DOHH2 (cell line): ENCODE measurements at regions not wholly inside any gene's neighbourhood (a gene's known extent, or its start where the extent isn't known, plus 50 kb on each side); places are given as distances from the start of the nearest gene placed in this dataset.
A peak's percentile ranks its signal among the peaks of the same experiment; 100 is the strongest.

Experiments
- H3F3A ChIP-seq: fragments of 200-600 bp; sonication (generic), shearing (Covaris generic); 2 replicates; pipeline ENCODE4 v1.6.0; 2016; ENCODE audit warnings: antibody characterized with exemption, mild to moderate bottlenecking; ENCODE audit not compliant: control insufficient read depth, insufficient read depth
- H3K27ac ChIP-seq: fragments of 200-600 bp; sonication (generic); 2 replicates; pipeline ENCODE4 v1.5.1; 2014; ENCODE audit warnings: low read depth, mild to moderate bottlenecking, low read length, moderate library complexity
- H3K27me3 ChIP-seq: fragments of 200-600 bp; sonication (generic); 2 replicates; pipeline ENCODE4 v1.6.1; 2014; ENCODE audit warnings: mild to moderate bottlenecking, low read length, mixed read lengths; ENCODE audit not compliant: control insufficient read depth
- H3K36me3 ChIP-seq: fragments of 200-600 bp; sonication (generic); 2 replicates; pipeline ENCODE4 v1.6.1; 2014; ENCODE audit warnings: mild to moderate bottlenecking, low read length, moderate library complexity, mixed read lengths; ENCODE audit not compliant: control insufficient read depth
- H3K4me1 ChIP-seq: fragments of 200-600 bp; sonication (generic); 2 replicates; pipeline ENCODE4 v1.6.1; 2014; ENCODE audit warnings: mild to moderate bottlenecking, low read length, mixed read lengths; ENCODE audit not compliant: control insufficient read depth
- H3K4me2 ChIP-seq: fragments of 200-600 bp; sonication (generic); 2 replicates; pipeline ENCODE4 v1.6.0; 2014; ENCODE audit warnings: mild to moderate bottlenecking, low read length, moderate library complexity
- H3K4me3 ChIP-seq: fragments of 200-600 bp; sonication (generic); 2 replicates; pipeline ENCODE4 v1.5.1; 2014; ENCODE audit warnings: mild to moderate bottlenecking, low read length, mixed read lengths
- H3K79me2 ChIP-seq: fragments of 200-600 bp; sonication (generic); 2 replicates; pipeline ENCODE4 v1.6.1; 2014; ENCODE audit warnings: mild to moderate bottlenecking, low read length, mixed read lengths; ENCODE audit not compliant: control insufficient read depth
- H3K9me2 ChIP-seq: fragments of 200-600 bp; sonication (generic); replicated peaks from 2 replicates; pipeline ENCODE4 v1.6.1; 2014; ENCODE audit warnings: mild to moderate bottlenecking, low read length, mixed read lengths; ENCODE audit not compliant: control insufficient read depth
- H3K9me3 ChIP-seq: fragments of 200-600 bp; sonication (generic); 2 replicates; pipeline ENCODE4 v1.6.1; 2014; ENCODE audit warnings: antibody characterized with exemption, low read length, mixed read lengths; ENCODE audit not compliant: control insufficient read depth, insufficient read depth
- H4K20me1 ChIP-seq: fragments of 200-600 bp; sonication (generic); 2 replicates; pipeline ENCODE4 v1.6.0; 2014; ENCODE audit warnings: low read depth, mild to moderate bottlenecking, antibody characterized with exemption, low read length, moderate library complexity; ENCODE audit not compliant: control insufficient read depth, insufficient read depth
- EZH2phosphoT487 ChIP-seq: fragments of 200-600 bp; sonication (generic); IDR thresholded peaks from 2 replicates; pipeline ENCODE4 v1.6.1; 2017; ENCODE audit warnings: borderline replicate concordance, mild to moderate bottlenecking, antibody characterized with exemption, low read length, moderate library complexity, mixed read lengths
- TF ChIP-seq, protein P1 (sequence below): fragments of 200-600 bp; sonication (generic); IDR thresholded peaks from one replicate; pipeline ENCODE4 v1.5.1; 2014; ENCODE audit warnings: antibody characterized with exemption, mild to moderate bottlenecking, low read depth, low read length; ENCODE audit not compliant: poor library complexity, severe bottlenecking

DNA sequence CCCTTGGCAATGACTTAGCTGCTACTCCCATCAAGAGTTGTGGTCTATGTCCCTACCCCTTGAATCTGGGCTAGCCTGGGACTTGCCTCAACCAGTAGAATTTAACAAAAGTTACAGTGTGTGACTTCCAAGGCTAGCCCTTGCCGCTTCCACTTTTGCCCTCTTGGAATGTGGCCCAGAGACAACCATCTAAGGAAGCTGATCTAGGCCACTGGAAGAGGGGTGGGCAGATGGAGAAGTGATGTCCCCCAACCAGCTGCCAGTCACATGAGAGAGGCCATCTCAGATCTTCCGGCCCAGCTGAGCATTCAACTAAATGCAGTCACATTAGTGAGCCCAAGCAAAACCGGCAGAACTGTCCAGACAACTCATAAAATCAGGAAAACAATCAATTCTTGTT is 115.1 kb downstream of the TOMM20 start:
- Histone ChIP-seq H3K27ac (no peak overlapping the region), H3K4me3 (no peak overlapping the region), H3K79me2 (no peaks in the 10 kb centered on the region), H4K20me1 (no peaks in the 10 kb centered on the region), H3K36me3 (no peaks in the 10 kb centered on the region), H3K9me2 (no peaks in the 10 kb centered on the region), H3K27me3 (peaks cover 12% of the 10 kb centered on the region), H3F3A (no peaks in the 10 kb centered on the region), H3K4me2 (no peak overlapping the region), H3K9me3 (no peaks in the 10 kb centered on the region), H3K4me1 (peaks cover 22% of the 10 kb centered on the region)
- TF ChIP-seq, protein P1, sequence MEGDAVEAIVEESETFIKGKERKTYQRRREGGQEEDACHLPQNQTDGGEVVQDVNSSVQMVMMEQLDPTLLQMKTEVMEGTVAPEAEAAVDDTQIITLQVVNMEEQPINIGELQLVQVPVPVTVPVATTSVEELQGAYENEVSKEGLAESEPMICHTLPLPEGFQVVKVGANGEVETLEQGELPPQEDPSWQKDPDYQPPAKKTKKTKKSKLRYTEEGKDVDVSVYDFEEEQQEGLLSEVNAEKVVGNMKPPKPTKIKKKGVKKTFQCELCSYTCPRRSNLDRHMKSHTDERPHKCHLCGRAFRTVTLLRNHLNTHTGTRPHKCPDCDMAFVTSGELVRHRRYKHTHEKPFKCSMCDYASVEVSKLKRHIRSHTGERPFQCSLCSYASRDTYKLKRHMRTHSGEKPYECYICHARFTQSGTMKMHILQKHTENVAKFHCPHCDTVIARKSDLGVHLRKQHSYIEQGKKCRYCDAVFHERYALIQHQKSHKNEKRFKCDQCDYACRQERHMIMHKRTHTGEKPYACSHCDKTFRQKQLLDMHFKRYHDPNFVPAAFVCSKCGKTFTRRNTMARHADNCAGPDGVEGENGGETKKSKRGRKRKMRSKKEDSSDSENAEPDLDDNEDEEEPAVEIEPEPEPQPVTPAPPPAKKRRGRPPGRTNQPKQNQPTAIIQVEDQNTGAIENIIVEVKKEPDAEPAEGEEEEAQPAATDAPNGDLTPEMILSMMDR = no peak
- no peak for TF ChIP-seq EZH2phosphoT487

DNA sequence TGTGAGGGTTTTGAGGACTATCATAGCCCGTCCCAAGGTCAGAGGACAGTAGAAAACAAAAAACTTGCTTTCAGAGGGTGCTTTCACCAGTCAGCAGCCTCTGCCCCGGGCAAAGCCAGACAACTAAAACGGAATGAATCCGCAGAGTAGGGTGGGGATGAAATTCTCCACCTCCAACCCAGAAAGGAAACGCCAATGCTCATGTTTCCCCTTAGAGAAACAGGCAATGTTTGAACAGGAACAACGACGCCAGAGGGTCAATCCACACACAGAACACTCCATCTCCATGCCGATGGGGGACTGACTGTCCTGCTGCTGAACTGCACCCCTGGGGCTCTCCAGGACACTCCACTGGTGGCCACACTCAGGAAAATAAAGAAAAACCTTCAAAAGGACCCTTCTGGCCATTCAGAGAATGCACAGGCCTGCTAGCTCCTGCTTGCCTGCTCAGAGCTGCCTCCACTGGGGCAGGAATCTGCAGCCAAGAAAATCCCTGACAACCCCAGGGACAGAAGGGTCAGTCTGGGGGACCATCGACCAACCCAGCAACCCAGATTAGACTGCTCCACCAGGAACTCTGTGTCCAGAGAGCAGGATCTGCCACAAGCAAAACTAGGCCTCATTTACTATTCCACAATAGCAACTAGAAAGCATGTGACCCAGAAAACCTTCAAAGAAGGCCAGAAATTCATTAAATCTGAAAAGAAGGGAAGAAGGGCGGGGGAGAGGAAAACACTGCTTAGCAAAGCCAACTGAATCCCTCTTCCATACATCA is 116.0 kb downstream of the TOMM20 start:
- no peak overlapping the region for H3K4me3 ChIP-seq
- no peaks in the 10 kb centered on the region for H3K79me2 ChIP-seq
- H3K36me3 ChIP-seq = no peaks in the 10 kb centered on the region
- H3K4me1 ChIP-seq = peaks cover 22% of the 10 kb centered on the region
- TF ChIP-seq, protein P1 = no peak
- TF ChIP-seq EZH2phosphoT487 = no peak
- H3F3A ChIP-seq = no peaks in the 10 kb centered on the region
- H3K27me3 ChIP-seq = peaks cover 6% of the 10 kb centered on the region
- no peaks in the 10 kb centered on the region for H3K9me3 ChIP-seq
- no peaks in the 10 kb centered on the region for H3K9me2 ChIP-seq
- H3K27ac ChIP-seq = no peak overlapping the region
- peak overlapping the region; percentile 61; the same call in 1 of the 2 replicates for H3K4me2 ChIP-seq
- H4K20me1 ChIP-seq = no peaks in the 10 kb centered on the region

DNA sequence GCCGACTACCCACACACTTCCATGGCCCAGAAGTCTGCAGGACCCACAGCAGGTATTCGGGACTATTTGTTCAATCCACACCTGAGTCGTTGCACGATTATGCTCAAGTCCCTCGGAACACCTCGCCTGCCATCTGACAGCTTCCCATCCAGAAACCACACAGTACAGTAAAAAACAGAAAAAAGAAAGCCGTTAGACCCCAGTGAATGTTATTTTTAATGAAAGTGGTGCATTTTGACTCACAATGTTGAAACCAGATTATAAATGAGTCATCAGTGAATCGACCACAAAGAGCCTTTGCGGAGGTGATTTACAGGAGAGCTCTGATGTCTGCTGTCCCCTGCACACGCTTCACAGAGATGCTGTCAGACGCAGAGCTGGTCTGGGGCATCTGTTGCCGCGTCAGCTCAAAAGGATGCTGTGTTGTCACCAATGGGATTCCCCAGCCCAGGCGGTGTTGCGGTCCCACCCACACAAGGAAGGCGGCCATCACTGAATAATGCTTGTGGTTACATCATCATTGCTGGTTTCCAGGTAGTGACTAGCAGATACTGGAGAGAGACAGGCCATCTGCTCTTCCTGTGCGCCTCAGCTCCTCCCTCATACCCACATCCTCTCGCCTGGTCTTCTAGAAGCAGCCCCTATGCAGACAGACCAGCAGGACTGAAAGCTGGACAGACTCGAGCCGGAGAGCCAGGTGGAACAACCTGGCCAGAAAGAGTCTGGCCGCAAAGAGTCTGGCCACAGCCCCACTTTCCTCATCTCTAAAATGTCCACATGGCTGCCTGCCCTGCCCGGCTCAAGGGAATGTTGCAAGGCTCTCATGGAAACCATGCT is 116.8 kb downstream of the TOMM20 start:
- Histone ChIP-seq H3F3A (no peaks in the 10 kb centered on the region), H3K79me2 (no peaks in the 10 kb centered on the region), H3K4me1 (peaks cover 22% of the 10 kb centered on the region), H3K36me3 (no peaks in the 10 kb centered on the region), H3K4me3 (peak overlapping the region; percentile 34), H3K4me2 (peak overlapping the region; percentile 61), H3K27me3 (no peaks in the 10 kb centered on the region; the same call in 1 of the 2 replicates), H3K9me2 (no peaks in the 10 kb centered on the region), H4K20me1 (no peaks in the 10 kb centered on the region), H3K9me3 (no peaks in the 10 kb centered on the region), H3K27ac (no peak overlapping the region)
- no peak for TF ChIP-seq EZH2phosphoT487
- TF ChIP-seq, protein P1 = no peak
